H9 (cell line): ENCODE measurements at regions not wholly inside any gene's neighbourhood (a gene's known extent, or its start where the extent isn't known, plus 50 kb on each side); places are given as distances from the start of the nearest gene placed in this dataset.

Experiments used
- DNase-seq: peaks from one replicate; pipeline ENCODE4 v3.0.0-alpha.2; 2017
- H2AFZ ChIP-seq: one replicate; pipeline ENCODE4 v1.6.1; 2013; ENCODE audit warnings: mild to moderate bottlenecking, low read length, control low read depth, moderate library complexity
- H2AK5ac ChIP-seq: 2 replicates; pipeline ENCODE4 v1.6.1; 2013; ENCODE audit warnings: low read length, control low read depth, mixed read lengths; ENCODE audit not compliant: insufficient read length
- H2BK120ac ChIP-seq: one replicate; pipeline ENCODE4 v1.6.1; 2013; ENCODE audit warnings: low read depth, mild to moderate bottlenecking, low read length, control low read depth, inconsistent platforms; ENCODE audit not compliant: poor library complexity, severe bottlenecking
- H2BK12ac ChIP-seq: 2 replicates; pipeline ENCODE4 v1.6.1; 2013; ENCODE audit warnings: low read length, control low read depth, mixed read lengths, low read depth; ENCODE audit not compliant: insufficient read length
- H2BK15ac ChIP-seq: 2 replicates; pipeline ENCODE4 v1.6.1; 2013; ENCODE audit warnings: low read depth, low read length, control low read depth
- H2BK20ac ChIP-seq: one replicate; pipeline ENCODE4 v1.6.1; 2013; ENCODE audit warnings: low read depth, mild to moderate bottlenecking, low read length, control low read depth, inconsistent platforms; ENCODE audit not compliant: poor library complexity, severe bottlenecking
- H2BK5ac ChIP-seq: 2 replicates; pipeline ENCODE4 v1.6.1; 2013; ENCODE audit warnings: low read length, control low read depth, mixed read lengths; ENCODE audit not compliant: insufficient read length
- H3K14ac ChIP-seq: 2 replicates; pipeline ENCODE4 v1.6.1; 2013; ENCODE audit warnings: low read length, control low read depth; ENCODE audit not compliant: insufficient read depth
- H3K18ac ChIP-seq: 2 replicates; pipeline ENCODE4 v1.6.1; 2013; ENCODE audit warnings: low read depth, mild to moderate bottlenecking, mixed read lengths, low read length, control low read depth; ENCODE audit not compliant: insufficient read length
- H3K23ac ChIP-seq: 2 replicates; pipeline ENCODE4 v1.6.1; 2013; ENCODE audit warnings: low read length, control low read depth, mixed read lengths, low read depth; ENCODE audit not compliant: insufficient read length
- H3K23me2 ChIP-seq: 2 replicates; pipeline ENCODE4 v1.6.1; 2013; ENCODE audit warnings: low read depth, mild to moderate bottlenecking, mixed read lengths, low read length, control low read depth; ENCODE audit not compliant: insufficient read length, poor library complexity, severe bottlenecking
- H3K27ac ChIP-seq: 2 replicates; pipeline ENCODE4 v1.5.1; 2013; ENCODE audit warnings: low read length, control low read depth, mixed read lengths, low read depth; ENCODE audit not compliant: insufficient read length
- H3K27me3 ChIP-seq: 2 replicates; pipeline ENCODE4 v1.6.1; 2013; ENCODE audit warnings: low read length, control low read depth, inconsistent platforms; ENCODE audit not compliant: insufficient read depth
- H3K4ac ChIP-seq: 2 replicates; pipeline ENCODE4 v1.6.1; 2013; ENCODE audit warnings: low read depth, mild to moderate bottlenecking, control low read depth, inconsistent platforms, low read length, moderate library complexity
- H3K4me1 ChIP-seq: 2 replicates; pipeline ENCODE4 v1.6.1; 2013; ENCODE audit warnings: low read length, control low read depth, inconsistent platforms; ENCODE audit not compliant: insufficient read depth
- H3K4me2 ChIP-seq: 2 replicates; pipeline ENCODE4 v1.6.1; 2013; ENCODE audit warnings: low read length, control low read depth, mixed read lengths; ENCODE audit not compliant: insufficient read length, insufficient read depth
- H3K56ac ChIP-seq: 2 replicates; pipeline ENCODE4 v1.6.1; 2013; ENCODE audit warnings: low read depth, mild to moderate bottlenecking, mixed read lengths, low read length, control low read depth; ENCODE audit not compliant: insufficient read length
- H3K79me1 ChIP-seq: 2 replicates; pipeline ENCODE4 v1.6.1; 2013; ENCODE audit warnings: low read depth, mild to moderate bottlenecking, moderate library complexity, low read length, control low read depth, inconsistent platforms; ENCODE audit not compliant: insufficient read depth, poor library complexity, severe bottlenecking
- H3K79me2 ChIP-seq: 2 replicates; pipeline ENCODE4 v1.6.1; 2013; ENCODE audit warnings: low read length, control low read depth, inconsistent platforms; ENCODE audit not compliant: insufficient read depth
- H3K9ac ChIP-seq: 2 replicates; pipeline ENCODE4 v1.6.1; 2013; ENCODE audit warnings: low read length, control low read depth, mixed read lengths; ENCODE audit not compliant: insufficient read length; ENCODE audit errors: extremely low read depth
- H3K9me3 ChIP-seq: one replicate; pipeline ENCODE4 v1.6.1; 2013; ENCODE audit warnings: low read depth, low read length, inconsistent platforms; ENCODE audit not compliant: control insufficient read depth
- H3T11ph ChIP-seq: one replicate; pipeline ENCODE4 v1.6.1; 2013; ENCODE audit warnings: mild to moderate bottlenecking, low read length, control low read depth, inconsistent platforms
- H4K20me1 ChIP-seq: one replicate; pipeline ENCODE4 v1.6.1; 2013; ENCODE audit not compliant: control insufficient read depth, insufficient read length, insufficient read depth
- H4K5ac ChIP-seq: 2 replicates; pipeline ENCODE4 v1.6.1; 2013; ENCODE audit warnings: low read depth, mild to moderate bottlenecking, mixed read lengths, low read length, control low read depth; ENCODE audit not compliant: insufficient read length
- H4K8ac ChIP-seq: replicated peaks from 2 replicates; pipeline ENCODE4 v1.6.1; 2013; ENCODE audit warnings: low read length, control low read depth, mixed read lengths, low read depth; ENCODE audit not compliant: insufficient read length
- H4K91ac ChIP-seq: 2 replicates; pipeline ENCODE4 v1.6.1; 2013; ENCODE audit warnings: low read depth, mild to moderate bottlenecking, moderate library complexity, mixed read lengths, low read length, control low read depth; ENCODE audit not compliant: insufficient read length
- H3K27ac Mint-ChIP-seq, 3 experiments: 2 replicates in 2 of 3; 3 replicates in 1 of 3; pipeline ENCODE4 v1.8.0; 2020 to 2021; ENCODE audit warnings: mixed read lengths in 3 of 3, mild to moderate bottlenecking in 1 of 3, moderate library complexity in 1 of 3
- H3K27me3 Mint-ChIP-seq: 2 replicates; pipeline ENCODE4 v1.8.0; 2021; ENCODE audit warnings: low read depth, mild to moderate bottlenecking, moderate library complexity, mixed read lengths
- H3K36me3 Mint-ChIP-seq, 3 experiments: 2 replicates in 2 of 3; 3 replicates in 1 of 3; pipeline ENCODE4 v1.8.0; 2020 to 2021; ENCODE audit warnings: low read depth in 3 of 3, mixed read lengths in 3 of 3; ENCODE audit not compliant: insufficient read depth in 1 of 3
- H3K4me1 Mint-ChIP-seq, 2 experiments: 2 replicates each; pipeline ENCODE4 v1.8.0; 2020; ENCODE audit warnings: mixed read lengths in 2 of 2
- H3K4me3 Mint-ChIP-seq, 2 experiments: 2 replicates in 1 of 2; 3 replicates in 1 of 2; pipeline ENCODE4 v1.8.0; 2020 to 2021; ENCODE audit warnings: mild to moderate bottlenecking in 2 of 2, mixed read lengths in 2 of 2, moderate library complexity in 1 of 2
- H3K9me3 Mint-ChIP-seq, 2 experiments: 2 replicates in 1 of 2; 3 replicates in 1 of 2; pipeline ENCODE4 v1.8.0; 2020; ENCODE audit warnings: mild to moderate bottlenecking in 2 of 2, mixed read lengths in 2 of 2, moderate library complexity in 1 of 2
- CTCF ChIP-seq: fragments of 200-600 bp; sonication (generic); conservative IDR thresholded peaks from 3 replicates; pipeline ENCODE4 v1.8.0; 2021; ENCODE audit warnings: antibody characterized with exemption, mild to moderate bottlenecking
- WGBS: extraction: QIAGEN DNeasy Blood & Tissue Kit; methylation state at CpG from one replicate; pipeline ENCODE4 v1.1.7; 2013; ENCODE audit warnings: missing lambda C conversion rate, low lambda C conversion rate, mixed read lengths; ENCODE audit not compliant: insufficient read length; ENCODE audit errors: extremely low coverage; 5-methylcytosine and 5-hydroxymethylcytosine counted together

GRCh38 chrX:9273744-9274143, 191.1 kb upstream of the TBL1X start:
- Histone ChIP-seq H3K23ac (no peak overlapping the region), H4K5ac (no peak overlapping the region), H2BK15ac (no peak overlapping the region), H3K9me3 (no peaks in the 10 kb centered on the region), H2BK5ac (no peak overlapping the region), H3T11ph (no peak overlapping the region), H3K18ac (no peak overlapping the region), H3K27me3 (no peaks in the 10 kb centered on the region), H3K4me1 (peaks cover 4% of the 10 kb centered on the region), H2AFZ (no peak overlapping the region), H3K23me2 (no peaks in the 10 kb centered on the region), H4K8ac (no peak overlapping the region), H3K27ac (no peak overlapping the region), H2BK120ac (no peak overlapping the region), H2AK5ac (no peak overlapping the region), H2BK20ac (no peak overlapping the region), H2BK12ac (no peak overlapping the region), H3K4me2 (no peak overlapping the region), H3K4ac (no peak overlapping the region), H4K20me1 (no peaks in the 10 kb centered on the region), H3K9ac (no peak overlapping the region), H3K14ac (no peak overlapping the region), H3K79me2 (no peaks in the 10 kb centered on the region), H4K91ac (no peak overlapping the region), H3K79me1 (no peaks in the 10 kb centered on the region), H3K56ac (no peak overlapping the region)
- H3K27ac Mint-ChIP-seq, result no peak overlapping the region
- peaks cover 2% of the 10 kb centered on the region; the same call in 1 of the 2 replicates for H3K27me3 Mint-ChIP-seq
- H3K9me3 Mint-ChIP-seq, result peaks cover 3 to 61% of the 10 kb centered on the region in 2 experiments; a peak in 4 of 5 replicates
- no peak overlapping the region for H3K4me3 Mint-ChIP-seq
- DNase-seq, result no peak
- no peak for TF ChIP-seq CTCF
- WGBS, result no CpG with 5 or more reads among the region's 1 CpG
- H3K36me3 Mint-ChIP-seq, result peaks cover 0 to 5% (median 0%) of the 10 kb centered on the region in 3 experiments; a peak in 2 of 7 replicates
- peaks cover 10 to 17% of the 10 kb centered on the region in 2 experiments for H3K4me1 Mint-ChIP-seq
